ENCODE measurements at regions not wholly inside any gene's neighbourhood (a gene's known extent, or its start where the extent isn't known, plus 50 kb on each side); places are given as distances from the start of the nearest gene placed in this dataset.

DNA sequence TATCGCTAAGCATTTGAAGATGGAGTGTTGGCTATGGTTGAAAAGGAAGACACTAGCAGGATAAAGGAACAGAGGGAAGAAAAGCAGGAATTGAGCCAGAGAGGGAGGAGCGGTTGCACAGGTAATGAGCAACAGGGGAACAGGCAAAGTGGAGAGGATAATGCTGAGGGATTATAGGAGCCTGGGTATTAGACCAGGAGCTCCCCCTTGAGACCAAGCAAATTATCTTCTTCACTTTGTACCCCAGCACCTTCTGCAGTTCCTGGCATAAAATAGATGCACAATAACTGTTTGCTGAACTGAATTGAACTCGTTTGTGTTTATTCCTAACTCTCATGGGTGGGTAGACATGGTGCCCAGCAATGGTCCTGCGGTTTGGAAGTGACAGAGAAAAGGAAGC is 54.6 kb upstream of the OR5P2 start:
- TF ChIP-seq, protein P1, sequence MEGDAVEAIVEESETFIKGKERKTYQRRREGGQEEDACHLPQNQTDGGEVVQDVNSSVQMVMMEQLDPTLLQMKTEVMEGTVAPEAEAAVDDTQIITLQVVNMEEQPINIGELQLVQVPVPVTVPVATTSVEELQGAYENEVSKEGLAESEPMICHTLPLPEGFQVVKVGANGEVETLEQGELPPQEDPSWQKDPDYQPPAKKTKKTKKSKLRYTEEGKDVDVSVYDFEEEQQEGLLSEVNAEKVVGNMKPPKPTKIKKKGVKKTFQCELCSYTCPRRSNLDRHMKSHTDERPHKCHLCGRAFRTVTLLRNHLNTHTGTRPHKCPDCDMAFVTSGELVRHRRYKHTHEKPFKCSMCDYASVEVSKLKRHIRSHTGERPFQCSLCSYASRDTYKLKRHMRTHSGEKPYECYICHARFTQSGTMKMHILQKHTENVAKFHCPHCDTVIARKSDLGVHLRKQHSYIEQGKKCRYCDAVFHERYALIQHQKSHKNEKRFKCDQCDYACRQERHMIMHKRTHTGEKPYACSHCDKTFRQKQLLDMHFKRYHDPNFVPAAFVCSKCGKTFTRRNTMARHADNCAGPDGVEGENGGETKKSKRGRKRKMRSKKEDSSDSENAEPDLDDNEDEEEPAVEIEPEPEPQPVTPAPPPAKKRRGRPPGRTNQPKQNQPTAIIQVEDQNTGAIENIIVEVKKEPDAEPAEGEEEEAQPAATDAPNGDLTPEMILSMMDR (conservative IDR thresholded peaks at IDR 0.05; ENCODE audit: low read depth, low read length) = no peak
- no peak for TF ChIP-seq EZH2 (IDR thresholded peaks at IDR 0.05; ENCODE audit: borderline replicate concordance, low read depth, low read length, poor library complexity, severe bottlenecking)

Data from A673 (cell line).